ENCODE measurements at regions not wholly inside any gene's neighbourhood (a gene's known extent, or its start where the extent isn't known, plus 50 kb on each side); places are given as distances from the start of the nearest gene placed in this dataset.

DNA sequence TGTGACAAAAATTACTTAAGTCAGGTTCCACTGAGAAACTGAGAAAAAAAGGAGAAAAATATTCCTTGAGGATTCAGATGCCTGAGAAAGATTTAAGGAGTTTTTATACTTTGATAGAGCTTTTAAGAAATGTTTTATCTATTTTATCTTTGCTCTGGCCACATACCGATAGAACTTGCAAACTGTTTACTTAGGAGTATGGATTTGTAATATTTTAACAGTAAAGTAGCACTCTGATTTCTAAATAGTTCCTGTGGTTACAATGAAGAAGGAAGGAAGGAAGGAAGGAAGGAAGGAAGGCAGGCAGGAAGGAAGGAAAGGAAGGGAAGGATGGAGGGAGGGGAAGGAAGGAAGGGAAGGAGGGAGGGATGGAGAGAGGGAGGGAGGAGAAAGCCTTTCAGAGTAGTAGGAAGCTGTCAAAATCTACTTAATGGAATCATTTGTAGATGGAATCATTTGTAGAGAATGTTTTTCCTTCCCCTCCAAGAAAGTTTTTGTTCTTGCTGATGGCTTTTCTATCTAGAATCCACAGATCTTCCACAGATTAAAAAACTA, 489.0 kb upstream of the ANKRD30A start:
- TF ChIP-seq, protein P1, sequence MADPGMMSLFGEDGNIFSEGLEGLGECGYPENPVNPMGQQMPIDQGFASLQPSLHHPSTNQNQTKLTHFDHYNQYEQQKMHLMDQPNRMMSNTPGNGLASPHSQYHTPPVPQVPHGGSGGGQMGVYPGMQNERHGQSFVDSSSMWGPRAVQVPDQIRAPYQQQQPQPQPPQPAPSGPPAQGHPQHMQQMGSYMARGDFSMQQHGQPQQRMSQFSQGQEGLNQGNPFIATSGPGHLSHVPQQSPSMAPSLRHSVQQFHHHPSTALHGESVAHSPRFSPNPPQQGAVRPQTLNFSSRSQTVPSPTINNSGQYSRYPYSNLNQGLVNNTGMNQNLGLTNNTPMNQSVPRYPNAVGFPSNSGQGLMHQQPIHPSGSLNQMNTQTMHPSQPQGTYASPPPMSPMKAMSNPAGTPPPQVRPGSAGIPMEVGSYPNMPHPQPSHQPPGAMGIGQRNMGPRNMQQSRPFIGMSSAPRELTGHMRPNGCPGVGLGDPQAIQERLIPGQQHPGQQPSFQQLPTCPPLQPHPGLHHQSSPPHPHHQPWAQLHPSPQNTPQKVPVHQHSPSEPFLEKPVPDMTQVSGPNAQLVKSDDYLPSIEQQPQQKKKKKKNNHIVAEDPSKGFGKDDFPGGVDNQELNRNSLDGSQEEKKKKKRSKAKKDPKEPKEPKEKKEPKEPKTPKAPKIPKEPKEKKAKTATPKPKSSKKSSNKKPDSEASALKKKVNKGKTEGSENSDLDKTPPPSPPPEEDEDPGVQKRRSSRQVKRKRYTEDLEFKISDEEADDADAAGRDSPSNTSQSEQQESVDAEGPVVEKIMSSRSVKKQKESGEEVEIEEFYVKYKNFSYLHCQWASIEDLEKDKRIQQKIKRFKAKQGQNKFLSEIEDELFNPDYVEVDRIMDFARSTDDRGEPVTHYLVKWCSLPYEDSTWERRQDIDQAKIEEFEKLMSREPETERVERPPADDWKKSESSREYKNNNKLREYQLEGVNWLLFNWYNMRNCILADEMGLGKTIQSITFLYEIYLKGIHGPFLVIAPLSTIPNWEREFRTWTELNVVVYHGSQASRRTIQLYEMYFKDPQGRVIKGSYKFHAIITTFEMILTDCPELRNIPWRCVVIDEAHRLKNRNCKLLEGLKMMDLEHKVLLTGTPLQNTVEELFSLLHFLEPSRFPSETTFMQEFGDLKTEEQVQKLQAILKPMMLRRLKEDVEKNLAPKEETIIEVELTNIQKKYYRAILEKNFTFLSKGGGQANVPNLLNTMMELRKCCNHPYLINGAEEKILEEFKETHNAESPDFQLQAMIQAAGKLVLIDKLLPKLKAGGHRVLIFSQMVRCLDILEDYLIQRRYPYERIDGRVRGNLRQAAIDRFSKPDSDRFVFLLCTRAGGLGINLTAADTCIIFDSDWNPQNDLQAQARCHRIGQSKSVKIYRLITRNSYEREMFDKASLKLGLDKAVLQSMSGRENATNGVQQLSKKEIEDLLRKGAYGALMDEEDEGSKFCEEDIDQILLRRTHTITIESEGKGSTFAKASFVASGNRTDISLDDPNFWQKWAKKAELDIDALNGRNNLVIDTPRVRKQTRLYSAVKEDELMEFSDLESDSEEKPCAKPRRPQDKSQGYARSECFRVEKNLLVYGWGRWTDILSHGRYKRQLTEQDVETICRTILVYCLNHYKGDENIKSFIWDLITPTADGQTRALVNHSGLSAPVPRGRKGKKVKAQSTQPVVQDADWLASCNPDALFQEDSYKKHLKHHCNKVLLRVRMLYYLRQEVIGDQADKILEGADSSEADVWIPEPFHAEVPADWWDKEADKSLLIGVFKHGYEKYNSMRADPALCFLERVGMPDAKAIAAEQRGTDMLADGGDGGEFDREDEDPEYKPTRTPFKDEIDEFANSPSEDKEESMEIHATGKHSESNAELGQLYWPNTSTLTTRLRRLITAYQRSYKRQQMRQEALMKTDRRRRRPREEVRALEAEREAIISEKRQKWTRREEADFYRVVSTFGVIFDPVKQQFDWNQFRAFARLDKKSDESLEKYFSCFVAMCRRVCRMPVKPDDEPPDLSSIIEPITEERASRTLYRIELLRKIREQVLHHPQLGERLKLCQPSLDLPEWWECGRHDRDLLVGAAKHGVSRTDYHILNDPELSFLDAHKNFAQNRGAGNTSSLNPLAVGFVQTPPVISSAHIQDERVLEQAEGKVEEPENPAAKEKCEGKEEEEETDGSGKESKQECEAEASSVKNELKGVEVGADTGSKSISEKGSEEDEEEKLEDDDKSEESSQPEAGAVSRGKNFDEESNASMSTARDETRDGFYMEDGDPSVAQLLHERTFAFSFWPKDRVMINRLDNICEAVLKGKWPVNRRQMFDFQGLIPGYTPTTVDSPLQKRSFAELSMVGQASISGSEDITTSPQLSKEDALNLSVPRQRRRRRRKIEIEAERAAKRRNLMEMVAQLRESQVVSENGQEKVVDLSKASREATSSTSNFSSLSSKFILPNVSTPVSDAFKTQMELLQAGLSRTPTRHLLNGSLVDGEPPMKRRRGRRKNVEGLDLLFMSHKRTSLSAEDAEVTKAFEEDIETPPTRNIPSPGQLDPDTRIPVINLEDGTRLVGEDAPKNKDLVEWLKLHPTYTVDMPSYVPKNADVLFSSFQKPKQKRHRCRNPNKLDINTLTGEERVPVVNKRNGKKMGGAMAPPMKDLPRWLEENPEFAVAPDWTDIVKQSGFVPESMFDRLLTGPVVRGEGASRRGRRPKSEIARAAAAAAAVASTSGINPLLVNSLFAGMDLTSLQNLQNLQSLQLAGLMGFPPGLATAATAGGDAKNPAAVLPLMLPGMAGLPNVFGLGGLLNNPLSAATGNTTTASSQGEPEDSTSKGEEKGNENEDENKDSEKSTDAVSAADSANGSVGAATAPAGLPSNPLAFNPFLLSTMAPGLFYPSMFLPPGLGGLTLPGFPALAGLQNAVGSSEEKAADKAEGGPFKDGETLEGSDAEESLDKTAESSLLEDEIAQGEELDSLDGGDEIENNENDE (IDR thresholded peaks at IDR 0.05; ENCODE audit: insufficient replicate concordance, low read length), result no peak
- TF ChIP-seq EP300 (IDR thresholded peaks at IDR 0.05; ENCODE audit: borderline replicate concordance in 1 of 2, low read depth in 2 of 2, low read length in 2 of 2), result no peak
- TF ChIP-seq POLR2A (IDR thresholded peaks at IDR 0.05; ENCODE audit: control extremely low read depth in 1 of 2, low read depth in 2 of 2, low read length in 2 of 2), result no peak
- TF ChIP-seq YY1 (IDR thresholded peaks at IDR 0.05; ENCODE audit: low read depth, low read length), result no peak
- TF ChIP-seq SRF (IDR thresholded peaks at IDR 0.05; ENCODE audit: low read depth, low read length), result no peak
- TF ChIP-seq CEBPB (IDR thresholded peaks at IDR 0.05; ENCODE audit: low read depth, low read length), result no peak
- TF ChIP-seq, protein P2, sequence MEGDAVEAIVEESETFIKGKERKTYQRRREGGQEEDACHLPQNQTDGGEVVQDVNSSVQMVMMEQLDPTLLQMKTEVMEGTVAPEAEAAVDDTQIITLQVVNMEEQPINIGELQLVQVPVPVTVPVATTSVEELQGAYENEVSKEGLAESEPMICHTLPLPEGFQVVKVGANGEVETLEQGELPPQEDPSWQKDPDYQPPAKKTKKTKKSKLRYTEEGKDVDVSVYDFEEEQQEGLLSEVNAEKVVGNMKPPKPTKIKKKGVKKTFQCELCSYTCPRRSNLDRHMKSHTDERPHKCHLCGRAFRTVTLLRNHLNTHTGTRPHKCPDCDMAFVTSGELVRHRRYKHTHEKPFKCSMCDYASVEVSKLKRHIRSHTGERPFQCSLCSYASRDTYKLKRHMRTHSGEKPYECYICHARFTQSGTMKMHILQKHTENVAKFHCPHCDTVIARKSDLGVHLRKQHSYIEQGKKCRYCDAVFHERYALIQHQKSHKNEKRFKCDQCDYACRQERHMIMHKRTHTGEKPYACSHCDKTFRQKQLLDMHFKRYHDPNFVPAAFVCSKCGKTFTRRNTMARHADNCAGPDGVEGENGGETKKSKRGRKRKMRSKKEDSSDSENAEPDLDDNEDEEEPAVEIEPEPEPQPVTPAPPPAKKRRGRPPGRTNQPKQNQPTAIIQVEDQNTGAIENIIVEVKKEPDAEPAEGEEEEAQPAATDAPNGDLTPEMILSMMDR (IDR thresholded peaks at IDR 0.05; ENCODE audit: control extremely low read depth in 1 of 3, insufficient read depth in 1 of 3, low read depth in 1 of 3, low read length in 3 of 3), result no peak
- TF ChIP-seq EZH2 (IDR thresholded peaks at IDR 0.05; ENCODE audit: low read depth, low read length, severe bottlenecking), result no peak
- no peak for TF ChIP-seq FOSL1 (IDR thresholded peaks at IDR 0.05; ENCODE audit: insufficient read depth, low read depth, low read length)
- no peak for TF ChIP-seq TBP (IDR thresholded peaks at IDR 0.05; ENCODE audit: low read depth, low read length)
- TF ChIP-seq RAD21 (IDR thresholded peaks at IDR 0.05 in 1 of 2, conservative IDR thresholded peaks at IDR 0.05 in 1 of 2; ENCODE audit: low read depth in 2 of 2, low read length in 2 of 2), result no peak
- no peak for TF ChIP-seq BACH1 (IDR thresholded peaks at IDR 0.05; ENCODE audit: low read length)
- no peak for TF ChIP-seq RFX5 (IDR thresholded peaks at IDR 0.05; ENCODE audit: borderline replicate concordance, low read depth, low read length)
- no peak for TF ChIP-seq POLR2AphosphoS5 (IDR thresholded peaks at IDR 0.05; ENCODE audit: low read depth, low read length)
